HG03064 (cell line): ENCODE measurements at regions not wholly inside any gene's neighbourhood (a gene's known extent, or its start where the extent isn't known, plus 50 kb on each side); places are given as distances from the start of the nearest gene placed in this dataset.

ENCODE experiments used
- ATAC-seq: cut with Tn5 transposase; IDR thresholded peaks from one replicate; pipeline ENCODE4 v1.9.1; 2021; ENCODE audit warnings: low read depth; ENCODE audit not compliant: unreplicated experiment

GRCh38 chr9:79896390-79896980 lies 324.7 kb downstream of the TLE4 start:
- no peak for ATAC-seq

GRCh38 chr9:79895232-79895631 lies 323.5 kb downstream of the TLE4 start:
- no peak for ATAC-seq

GRCh38 chr9:79889369-79889768 lies 317.6 kb downstream of the TLE4 start:
- ATAC-seq: no peak

- no peak for ATAC-seq
These were observed 313.5 kb downstream of the TLE4 start for GRCh38 chr9:79885093-79885857.

GRCh38 chr9:79884546-79884945 lies 312.8 kb downstream of the TLE4 start:
- no peak for ATAC-seq

- ATAC-seq: no peak
These were observed 311.4 kb downstream of the TLE4 start for GRCh38 chr9:79883073-79883645.

GRCh38 chr9:79880626-79881025 lies 308.9 kb downstream of the TLE4 start:
- ATAC-seq: no peak

- no peak for ATAC-seq
These were observed 306.3 kb downstream of the TLE4 start for GRCh38 chr9:79877943-79878602.

- ATAC-seq: no peak
These were observed 296.9 kb downstream of the TLE4 start for GRCh38 chr9:79868567-79869189.

GRCh38 chr9:79862921-79863890 lies 291.4 kb downstream of the TLE4 start:
- ATAC-seq: no peak

GRCh38 chr9:79858508-79858907 lies 286.7 kb downstream of the TLE4 start:
- ATAC-seq: peak; percentile 67

- no peak for ATAC-seq
These were observed 285.4 kb downstream of the TLE4 start for GRCh38 chr9:79857188-79857587.

- ATAC-seq: no peak
These were observed 275.3 kb downstream of the TLE4 start for GRCh38 chr9:79847074-79847473.

- no peak for ATAC-seq
These were observed 258.0 kb downstream of the TLE4 start for GRCh38 chr9:79829566-79830302.

- peak; percentile 99 for ATAC-seq
These were observed 252.5 kb downstream of the TLE4 start for GRCh38 chr9:79824265-79824664.

GRCh38 chr9:79817438-79818004 lies 245.8 kb downstream of the TLE4 start:
- ATAC-seq: peak; percentile 80

GRCh38 chr9:79813258-79813638 lies 241.5 kb downstream of the TLE4 start:
- no peak for ATAC-seq

- ATAC-seq: peak; percentile 85
These were observed 240.9 kb downstream of the TLE4 start for GRCh38 chr9:79812507-79813257.
